Umbilical cord (tissue), 1 donor: ENCODE measurements at regions not wholly inside any gene's neighbourhood (a gene's known extent, or its start where the extent isn't known, plus 50 kb on each side); places are given as distances from the start of the nearest gene placed in this dataset.

Source experiments
- DNase-seq: peaks from one replicate; pipeline ENCODE4 v3.0.0-alpha.2; 2015; ENCODE audit warnings: low spot score

DNA sequence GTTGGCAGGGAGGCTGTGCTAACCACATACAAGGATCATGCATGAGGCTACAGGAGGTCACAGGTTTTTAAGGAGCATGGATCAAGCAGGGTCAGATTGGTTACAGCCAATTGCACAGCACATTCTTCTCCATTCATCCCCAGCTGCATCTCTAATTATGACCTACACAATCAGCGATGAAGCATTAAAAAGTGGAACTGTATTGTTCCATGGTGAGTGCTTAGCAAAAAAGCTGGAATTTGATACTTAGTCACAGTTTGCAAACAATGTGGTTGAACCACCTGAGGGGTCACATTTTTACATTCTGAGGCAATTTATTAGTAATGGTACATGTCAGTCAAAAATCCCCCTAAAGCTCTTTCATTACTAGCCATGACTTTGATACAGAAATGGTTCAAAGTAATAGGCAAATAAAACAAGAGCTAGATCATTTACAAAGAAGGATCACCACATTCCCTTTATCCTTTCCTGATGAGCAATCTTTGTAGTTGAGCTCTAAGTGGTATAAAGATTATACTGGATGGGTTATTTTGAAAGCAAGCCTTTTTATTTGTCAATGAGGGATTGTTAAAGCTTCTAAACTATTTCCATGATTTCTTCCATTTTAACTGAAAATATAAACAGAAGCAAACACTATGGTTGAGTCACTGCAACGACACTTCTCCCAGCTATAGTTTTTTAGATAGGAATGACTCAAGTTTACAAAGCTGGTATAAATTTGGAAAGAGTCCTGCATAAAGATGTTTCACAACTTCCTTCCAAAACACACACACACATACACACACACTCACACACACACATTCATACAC is 217.8 kb upstream of the SEMA3A start:
- peak; percentile 13 for DNase-seq

DNA sequence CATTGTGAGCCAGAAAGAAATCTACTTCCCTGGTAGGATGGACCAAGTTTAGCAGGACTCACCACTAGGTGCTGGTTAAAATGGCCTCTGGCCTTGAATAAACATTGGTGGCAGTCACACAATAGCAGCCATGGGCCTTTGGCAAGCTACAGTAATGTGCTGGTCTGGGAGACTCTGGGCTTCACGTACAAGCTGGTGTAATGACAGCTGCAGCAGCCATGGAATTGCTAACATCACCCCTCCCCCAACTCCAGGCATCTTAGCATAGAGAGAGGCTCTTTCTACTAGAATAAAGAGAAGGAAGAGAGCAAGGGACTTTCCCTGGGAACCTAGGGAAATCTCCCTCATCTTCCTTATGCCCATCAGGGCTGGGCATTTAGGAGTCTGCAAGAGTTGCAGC is 205.1 kb upstream of the SEMA3A start:
- no peak for DNase-seq

DNA sequence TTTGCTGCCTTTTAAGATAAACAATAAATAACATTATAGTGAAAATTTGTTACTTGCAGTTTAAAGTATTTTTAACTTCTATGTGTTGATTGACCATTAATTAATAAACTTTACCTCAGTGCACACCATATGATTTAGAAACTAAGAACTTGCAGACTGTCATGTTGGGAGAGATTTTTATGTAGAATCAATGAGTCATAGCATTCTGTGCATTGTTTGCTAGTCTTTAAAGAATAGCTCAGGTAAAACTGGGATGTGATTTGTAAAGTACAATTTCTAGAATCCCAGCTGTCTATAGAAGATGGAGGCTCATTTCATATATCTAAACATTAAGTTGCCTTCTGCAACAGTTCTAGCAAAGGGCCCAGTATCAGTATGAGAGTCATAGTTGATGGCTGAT is 199.6 kb upstream of the SEMA3A start:
- no peak for DNase-seq

DNA sequence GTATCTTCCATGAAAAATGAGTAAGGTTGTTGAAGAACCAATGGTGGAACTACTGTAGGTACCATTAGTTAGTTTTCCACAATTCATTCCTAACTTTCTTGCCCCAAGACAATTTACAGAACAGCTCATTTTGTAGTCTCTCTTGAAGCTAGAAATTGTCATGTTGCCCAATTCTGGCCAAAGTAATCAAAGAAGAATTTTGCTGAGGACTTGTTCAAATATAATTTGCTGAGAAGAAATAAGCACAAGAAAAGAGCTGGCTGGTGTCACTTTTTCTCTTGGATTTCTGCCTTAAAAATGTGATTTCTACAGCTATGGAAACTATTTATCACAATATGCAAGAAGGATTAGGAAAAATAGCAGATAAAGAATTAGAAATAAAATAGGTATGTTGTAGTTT is 199.2 kb upstream of the SEMA3A start:
- no peak for DNase-seq

DNA sequence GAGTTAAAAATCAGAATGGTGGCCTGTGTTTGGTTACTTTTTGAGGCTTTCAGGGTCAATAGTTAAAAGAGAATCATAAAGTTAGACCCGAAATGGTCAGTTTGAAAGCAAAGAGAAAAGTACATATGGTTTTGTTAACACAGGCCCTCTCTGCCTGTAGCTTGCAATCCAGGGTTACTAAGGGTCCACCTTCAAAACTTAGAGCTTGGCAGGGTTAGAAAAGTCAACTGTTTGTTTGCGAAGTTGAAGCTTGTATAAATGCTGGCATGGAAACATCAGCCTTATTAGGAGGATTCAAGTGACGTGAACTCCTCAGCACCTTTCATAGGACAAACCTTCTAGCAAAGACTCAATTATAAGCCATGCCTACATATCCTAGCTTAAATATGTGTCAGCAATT is 196.3 kb upstream of the SEMA3A start:
- no peak for DNase-seq

DNA sequence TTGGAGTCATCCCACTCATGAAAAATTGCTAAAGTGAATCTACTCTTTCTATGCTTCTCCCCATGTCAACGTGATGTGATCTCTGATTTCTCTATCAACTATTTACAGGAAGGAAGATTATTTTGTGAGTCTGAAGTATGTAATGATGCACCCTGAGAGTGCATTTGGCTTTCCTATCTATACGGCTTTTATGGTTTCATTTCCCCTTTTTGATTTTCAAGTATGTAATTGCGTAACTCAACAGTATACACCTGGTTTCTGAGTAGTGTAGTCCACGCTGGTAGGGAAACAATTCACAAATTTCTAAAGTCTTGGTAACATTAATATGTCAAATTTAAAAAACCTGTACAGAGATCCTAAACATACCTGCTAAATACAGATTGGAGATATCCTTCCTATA is 194.7 kb upstream of the SEMA3A start:
- DNase-seq, result no peak

DNA sequence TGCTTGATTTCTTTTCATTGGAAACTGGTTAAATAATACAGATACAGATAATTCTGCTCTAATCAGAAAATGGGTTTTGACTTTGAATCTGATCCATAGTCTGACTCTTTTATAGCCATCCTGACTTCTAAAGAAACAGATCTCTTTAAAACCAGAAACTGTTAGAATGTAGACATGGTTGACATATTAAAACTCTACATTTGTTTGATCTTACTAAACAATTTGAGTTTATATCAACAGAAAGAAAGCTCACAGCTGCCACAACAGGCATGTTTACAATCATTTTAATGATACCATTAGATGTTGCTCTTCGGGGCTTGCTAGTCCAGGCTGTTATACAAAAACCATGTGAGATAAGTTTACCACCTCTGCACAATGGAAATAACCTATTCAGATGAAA is 193.0 kb upstream of the SEMA3A start:
- DNase-seq, result peak; percentile 19

DNA sequence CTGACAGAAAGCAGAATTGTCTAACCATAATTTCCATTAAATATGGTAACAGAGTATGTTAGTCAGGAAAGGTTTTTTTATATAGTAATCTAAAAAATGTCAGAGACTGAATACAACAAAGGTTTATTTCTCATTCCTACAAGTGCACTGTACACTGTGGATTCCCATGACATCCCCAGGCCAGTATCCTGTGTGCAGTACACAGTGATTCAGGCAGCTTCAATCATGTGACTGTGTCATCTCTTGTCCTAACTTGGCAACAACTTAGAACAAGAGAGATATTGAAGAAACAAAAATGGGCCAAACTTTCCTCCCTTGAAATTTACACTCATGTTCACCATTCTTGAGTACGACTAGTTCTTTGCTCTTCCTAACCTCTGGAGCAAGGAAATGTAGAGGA is 189.8 kb upstream of the SEMA3A start:
- no peak for DNase-seq

DNA sequence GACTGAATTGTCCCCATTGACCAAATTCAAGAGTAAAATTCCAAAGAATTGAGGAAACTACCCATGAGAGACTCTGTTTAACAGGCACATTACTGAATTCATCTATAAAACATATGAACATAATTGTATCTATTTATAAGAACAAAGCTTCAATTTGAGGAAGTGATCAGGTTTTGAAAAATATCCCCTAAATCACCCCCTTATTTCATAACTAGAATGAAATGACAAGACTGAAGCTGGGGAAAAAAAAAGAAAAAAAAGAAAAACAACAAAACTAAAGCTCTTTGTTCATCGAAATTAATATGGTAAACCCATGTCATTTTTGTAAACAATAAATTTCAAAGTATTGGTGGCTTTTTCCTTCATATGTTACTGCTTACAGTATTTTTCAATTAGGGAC is 184.9 kb upstream of the SEMA3A start:
- DNase-seq, result no peak

DNA sequence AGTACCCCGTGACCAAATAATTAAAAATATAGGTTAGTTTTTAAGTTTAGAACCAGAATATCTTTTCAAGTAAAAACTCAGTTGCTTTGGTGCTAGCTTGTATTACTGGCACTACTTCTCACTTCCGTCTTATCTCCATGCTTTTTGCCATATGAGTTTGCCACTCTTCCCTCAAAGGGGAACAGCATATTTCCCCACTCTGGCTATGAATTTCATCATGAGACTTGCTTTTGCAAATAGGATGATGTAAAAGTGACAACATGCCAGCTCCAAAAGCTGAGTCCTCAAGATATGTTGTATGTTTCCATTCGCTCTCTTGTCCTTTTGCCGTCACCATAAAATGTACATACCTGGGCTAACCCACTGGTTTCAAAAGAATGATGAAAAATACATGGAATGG is 178.1 kb upstream of the SEMA3A start:
- no peak for DNase-seq

DNA sequence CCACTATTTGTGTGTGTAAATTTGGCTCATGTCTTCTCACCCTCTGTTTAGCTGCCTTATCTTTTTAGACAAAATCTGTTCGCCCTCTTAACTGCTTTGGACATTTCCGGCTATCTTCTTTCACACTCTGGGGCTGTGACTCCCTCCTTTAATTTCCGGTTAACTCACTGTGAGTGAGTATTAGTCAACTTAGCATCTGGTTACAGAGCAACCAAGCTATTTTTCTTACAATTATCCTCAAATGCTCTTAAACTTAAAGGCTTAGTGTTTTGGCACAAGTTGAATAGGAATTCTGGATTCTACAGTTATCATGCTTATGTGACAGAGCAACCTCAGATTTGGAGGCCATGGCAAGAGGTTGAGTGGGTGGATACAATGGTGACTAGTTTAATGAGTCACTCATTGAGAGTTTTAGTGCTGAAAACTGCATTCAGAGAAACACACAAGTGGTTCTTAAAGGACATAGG is 177.6 kb upstream of the SEMA3A start:
- no peak for DNase-seq

DNA sequence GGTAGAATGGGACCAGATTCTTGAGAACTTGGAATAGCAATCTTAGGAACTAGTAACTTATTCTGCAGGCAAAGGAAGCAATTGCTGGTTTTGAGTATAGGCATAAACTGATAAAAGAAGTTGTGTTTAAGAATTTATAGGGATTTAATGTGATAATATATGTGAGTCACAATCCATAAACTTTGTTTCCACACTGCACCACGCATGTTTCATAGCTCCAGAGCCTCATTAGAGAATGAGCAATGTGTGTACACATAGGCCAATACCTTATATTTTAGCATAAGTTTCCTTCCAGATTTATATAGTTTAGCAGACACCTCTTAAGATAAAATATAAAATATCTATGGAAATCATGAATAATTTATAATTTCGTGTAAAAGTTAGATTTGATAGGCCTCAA is 175.5 kb upstream of the SEMA3A start:
- no peak for DNase-seq

DNA sequence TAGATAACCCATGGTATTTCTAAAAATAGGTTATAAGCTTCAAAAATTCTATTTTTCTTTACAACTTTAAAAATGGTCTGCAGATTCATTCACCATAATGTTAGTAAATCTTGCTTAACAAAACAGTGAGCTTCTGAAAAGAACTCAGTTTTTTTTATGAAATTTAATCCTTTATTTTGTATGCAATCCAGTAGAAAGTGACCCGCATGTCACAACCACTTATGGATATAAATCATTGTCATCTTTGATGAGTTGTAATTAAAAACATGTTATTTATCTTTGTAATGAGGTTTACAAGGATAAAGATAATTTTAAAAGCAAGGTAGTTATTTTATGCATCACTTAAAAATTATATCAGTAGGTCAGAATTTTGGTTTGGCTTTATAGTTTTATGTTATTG is 173.5 kb upstream of the SEMA3A start:
- no peak for DNase-seq

DNA sequence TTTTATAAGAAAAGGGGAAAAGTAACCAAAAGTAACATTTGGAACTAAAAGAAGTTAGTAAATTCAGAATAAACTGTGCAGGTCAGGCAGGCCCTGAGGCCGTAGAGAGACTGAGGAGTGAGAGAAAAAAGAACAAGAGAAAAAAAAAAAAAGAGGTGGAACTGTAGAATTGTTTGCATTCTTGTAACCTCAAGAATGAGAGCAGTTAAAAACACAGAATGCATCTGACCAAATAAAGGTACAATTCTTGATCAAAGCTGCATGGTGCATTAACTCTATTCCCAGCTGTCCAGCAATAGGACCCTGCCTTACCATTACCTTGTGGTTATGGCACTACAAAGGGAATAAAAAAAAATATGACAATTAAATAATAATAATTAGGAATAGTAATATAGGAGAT is 170.1 kb upstream of the SEMA3A start:
- DNase-seq, result no peak

DNA sequence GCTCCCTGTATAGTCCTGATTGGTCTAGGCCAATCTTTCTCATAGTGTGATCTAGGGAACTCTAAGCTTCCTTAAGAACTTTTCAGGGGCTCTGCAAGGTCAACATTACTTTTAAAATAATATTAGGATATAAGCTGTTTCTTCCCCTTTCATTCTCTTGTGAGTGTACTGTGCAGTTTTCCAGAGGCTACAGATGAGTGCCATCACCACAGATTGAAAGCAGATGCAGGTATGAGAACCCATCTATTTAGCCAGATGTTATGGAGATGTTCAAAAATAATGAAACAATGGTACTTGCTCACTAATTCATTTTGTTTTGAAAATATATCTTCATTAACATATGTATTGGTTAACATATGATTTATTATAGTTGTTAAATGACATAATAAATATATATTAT is 169.2 kb upstream of the SEMA3A start:
- no peak for DNase-seq

DNA sequence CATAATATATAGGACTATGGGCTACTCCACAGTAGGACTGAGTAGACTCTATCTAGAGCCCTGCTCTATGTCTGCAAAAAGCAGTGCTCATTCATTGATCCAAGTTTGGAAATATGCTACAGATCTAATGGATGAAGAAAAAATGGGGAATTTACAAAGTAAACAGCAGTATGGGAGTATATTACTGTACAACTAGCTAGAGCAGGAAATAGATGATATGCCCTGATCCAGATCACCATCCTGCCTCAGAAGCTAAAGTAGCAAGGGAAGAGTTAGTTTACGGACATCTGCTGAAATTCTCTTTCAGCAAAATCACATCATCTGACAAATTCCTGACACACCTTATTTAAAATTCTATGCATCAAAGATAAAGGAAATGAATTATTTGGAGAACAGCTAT is 168.2 kb upstream of the SEMA3A start:
- no peak for DNase-seq

DNA sequence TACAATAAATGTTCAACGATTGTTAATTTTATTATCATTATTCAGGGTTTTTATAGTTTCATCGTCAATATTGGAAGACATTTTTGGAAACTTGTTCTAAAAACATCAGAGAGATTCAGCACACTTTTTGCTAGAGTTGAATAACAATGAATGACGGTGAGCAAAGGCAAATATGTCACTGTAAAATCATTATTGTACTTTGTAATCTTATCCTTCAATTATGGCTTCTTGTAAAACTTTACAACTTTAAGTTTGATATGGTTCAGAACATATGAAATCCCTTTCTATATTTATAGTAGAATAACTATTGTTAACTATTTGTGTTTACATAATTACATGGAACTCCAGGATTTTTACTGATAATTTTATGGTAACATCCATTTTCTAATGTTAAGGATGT is 167.8 kb upstream of the SEMA3A start:
- no peak for DNase-seq

DNA sequence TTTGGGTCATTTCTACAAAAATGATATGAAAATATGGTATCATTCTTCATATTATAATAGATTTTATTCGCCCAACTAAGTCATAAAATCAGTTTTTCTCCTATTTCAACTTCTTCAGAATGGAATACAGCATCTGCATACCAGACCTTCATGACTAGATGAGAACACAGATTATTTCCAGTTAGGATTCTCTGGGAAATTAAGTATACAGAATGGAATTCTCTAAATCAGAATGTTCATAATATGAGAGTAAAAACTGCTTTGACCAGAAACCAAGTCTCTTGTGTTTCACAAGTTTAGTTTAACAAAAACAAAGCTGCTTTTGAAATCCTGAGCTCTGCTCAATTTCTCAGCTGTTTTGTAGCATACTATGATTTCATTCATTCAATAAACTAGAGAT is 160.3 kb upstream of the SEMA3A start:
- no peak for DNase-seq

DNA sequence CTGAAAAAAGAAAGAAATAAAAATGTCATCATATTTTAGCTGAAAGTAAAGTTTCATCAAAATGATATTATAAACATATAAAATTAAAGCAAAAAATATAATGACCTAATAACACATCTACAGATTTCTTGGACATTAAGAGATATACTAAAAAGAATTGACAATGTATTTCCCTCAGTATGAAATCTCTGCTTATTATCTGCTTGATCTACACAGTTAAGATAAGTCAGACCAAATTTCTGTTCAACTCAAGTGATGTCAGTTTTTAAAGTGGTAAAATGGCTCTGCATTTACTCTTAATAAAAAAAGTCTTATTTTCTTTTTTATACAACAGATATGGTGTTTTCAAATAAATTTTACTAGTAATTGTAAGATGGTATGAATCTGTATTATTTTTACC is 159.4 kb upstream of the SEMA3A start:
- DNase-seq, result no peak

DNA sequence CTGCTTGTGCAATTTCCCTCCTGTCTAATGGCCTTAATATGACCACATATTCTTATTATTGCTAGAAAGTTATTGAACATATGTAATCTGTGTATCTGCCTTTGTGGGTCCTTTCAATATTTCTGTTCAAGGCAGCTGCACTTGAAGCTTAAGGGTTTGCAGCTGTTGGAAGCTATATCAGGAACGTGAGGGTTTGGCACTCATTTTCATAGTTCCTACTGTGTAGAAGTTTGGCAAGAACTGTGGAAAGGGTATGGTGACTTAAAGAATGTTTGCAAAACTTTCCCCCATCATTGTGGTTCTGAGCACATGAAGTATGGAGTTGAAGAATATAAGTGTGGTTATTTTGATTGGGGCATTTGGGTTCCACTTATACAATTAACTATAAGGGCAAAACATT is 144.7 kb upstream of the SEMA3A start:
- DNase-seq, result no peak

DNA sequence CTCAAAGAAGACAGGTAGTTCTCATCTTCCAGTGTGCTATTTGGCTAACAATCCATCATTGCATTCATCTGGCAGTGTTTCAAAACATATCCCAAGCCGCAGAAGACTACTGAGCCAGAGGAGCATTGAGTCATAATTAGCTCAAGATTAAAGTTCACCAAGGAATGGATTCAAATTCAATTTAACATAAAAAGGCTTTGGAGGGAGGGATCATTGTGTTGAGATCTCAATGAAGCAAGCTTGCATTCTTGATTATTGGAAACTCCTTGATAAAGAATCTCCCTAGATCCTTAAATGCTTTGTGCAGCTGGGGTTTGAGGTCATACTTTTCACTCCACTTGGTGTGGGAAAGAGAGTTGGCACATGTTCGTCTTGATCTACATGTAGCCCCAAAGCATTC is 142.8 kb upstream of the SEMA3A start:
- DNase-seq, result no peak

DNA sequence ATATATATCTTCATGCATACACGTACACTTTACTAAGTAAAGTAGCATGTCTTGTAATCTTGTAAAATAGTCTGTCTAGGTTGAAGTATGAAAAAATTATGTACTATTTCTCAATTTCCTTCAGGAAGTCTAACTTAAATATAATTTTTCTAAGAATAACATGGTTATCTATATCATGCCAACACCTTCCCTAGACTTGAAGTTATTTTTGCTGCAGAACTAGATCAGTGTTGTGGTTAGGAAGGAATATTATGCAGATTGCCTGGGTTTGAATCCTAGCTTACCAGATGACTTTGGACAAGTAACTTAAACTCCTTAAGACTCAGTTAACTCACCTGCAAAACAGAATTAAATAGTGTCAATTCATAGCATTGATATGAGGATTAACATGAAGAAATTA is 142.2 kb upstream of the SEMA3A start:
- DNase-seq, result no peak

DNA sequence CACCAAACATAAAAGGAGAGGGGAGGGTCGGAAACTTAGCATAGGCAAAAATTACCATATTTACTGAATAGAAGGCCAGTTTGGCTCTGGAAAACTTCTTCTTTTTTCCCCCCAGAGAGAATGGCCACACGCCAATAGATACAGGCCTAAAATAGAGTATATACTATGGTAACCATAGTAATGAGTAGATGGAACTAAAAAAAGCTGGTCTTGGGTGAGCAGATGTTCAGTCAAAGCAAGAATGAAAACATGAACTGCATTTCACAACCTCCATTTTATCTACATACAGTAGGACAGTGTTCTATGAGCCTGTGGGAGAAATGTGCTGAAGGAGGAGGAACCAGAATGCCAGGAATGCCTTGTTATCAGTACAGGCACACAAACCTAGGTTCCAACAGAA is 141.7 kb upstream of the SEMA3A start:
- DNase-seq, result peak; percentile 8

DNA sequence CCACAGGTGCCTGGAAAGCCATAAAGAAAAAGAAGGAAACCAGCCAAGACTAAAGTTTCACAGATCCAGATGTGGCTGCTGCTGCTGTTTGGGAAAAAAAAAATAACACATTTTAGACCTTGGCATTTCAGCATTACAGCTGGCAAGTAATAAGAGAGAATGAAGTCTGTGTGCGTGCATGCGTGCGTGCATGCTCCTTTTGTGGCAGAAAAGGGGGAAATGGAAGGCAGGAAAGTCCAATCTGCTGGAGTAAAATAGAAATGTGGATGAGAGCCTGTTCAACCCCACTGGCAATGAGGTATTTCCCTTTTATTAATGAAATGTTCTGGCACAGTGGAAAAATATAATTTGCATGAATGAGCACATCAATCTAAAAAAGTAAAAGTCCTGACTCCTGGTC is 137.0 kb upstream of the SEMA3A start:
- DNase-seq, result no peak
